Glutamatergic neuron (in vitro differentiated cells): ENCODE measurements at regions not wholly inside any gene's neighbourhood (a gene's known extent, or its start where the extent isn't known, plus 50 kb on each side); places are given as distances from the start of the nearest gene placed in this dataset.

Source experiments
- DNase-seq: peaks from one replicate; pipeline ENCODE4 v3.0.0; 2022
- H3K27ac Mint-ChIP-seq: one replicate; pipeline ENCODE4 v1.8.0; 2020; ENCODE audit warnings: mild to moderate bottlenecking, mixed read lengths, inconsistent platforms; ENCODE audit not compliant: unreplicated experiment
- H3K27me3 Mint-ChIP-seq: one replicate; pipeline ENCODE4 v1.8.0; 2020; ENCODE audit warnings: mild to moderate bottlenecking, moderate library complexity, mixed read lengths, inconsistent platforms; ENCODE audit not compliant: unreplicated experiment
- H3K36me3 Mint-ChIP-seq: one replicate; pipeline ENCODE4 v1.8.0; 2020; ENCODE audit warnings: mild to moderate bottlenecking, mixed read lengths, inconsistent platforms; ENCODE audit not compliant: unreplicated experiment
- H3K4me1 Mint-ChIP-seq: one replicate; pipeline ENCODE4 v1.8.0; 2020; ENCODE audit warnings: mild to moderate bottlenecking, low read depth, mixed read lengths, inconsistent platforms; ENCODE audit not compliant: unreplicated experiment
- H3K4me3 Mint-ChIP-seq: one replicate; pipeline ENCODE4 v1.8.0; 2020; ENCODE audit warnings: mild to moderate bottlenecking, mixed read lengths, inconsistent platforms; ENCODE audit not compliant: unreplicated experiment
- H3K9me3 Mint-ChIP-seq: one replicate; pipeline ENCODE4 v1.8.0; 2020; ENCODE audit warnings: mild to moderate bottlenecking, moderate library complexity, mixed read lengths, inconsistent platforms; ENCODE audit not compliant: unreplicated experiment
- CTCF ChIP-seq: fragments of 200-600 bp; sonication (generic); IDR thresholded peaks from one replicate; pipeline ENCODE4 v1.5.0; 2021; ENCODE audit not compliant: partially characterized antibody, unreplicated experiment

- Mint-ChIP-seq H3K36me3 (no peaks in the 10 kb centered on the region), H3K4me1 (peaks cover 20% of the 10 kb centered on the region), H3K27me3 (peaks cover 5% of the 10 kb centered on the region), H3K9me3 (peaks cover 2% of the 10 kb centered on the region), H3K4me3 (no peak overlapping the region), H3K27ac (no peak overlapping the region)
- DNase-seq = no peak
- TF ChIP-seq CTCF = no peak
These were observed 122.3 kb downstream of the FOXD2 start for GRCh38 chr1:47559944-47560695.

- DNase-seq = no peak
- H3K27me3 Mint-ChIP-seq = peaks cover 5% of the 10 kb centered on the region
These were observed 123.7 kb downstream of the FOXD2 start for GRCh38 chr1:47561523-47562007.

GRCh38 chr1:47562147-47562546 lies 124.3 kb downstream of the FOXD2 start:
- Mint-ChIP-seq H3K9me3 (peaks cover 2% of the 10 kb centered on the region), H3K27ac (no peak overlapping the region), H3K4me1 (peaks cover 23% of the 10 kb centered on the region), H3K36me3 (no peaks in the 10 kb centered on the region), H3K27me3 (peaks cover 3% of the 10 kb centered on the region), H3K4me3 (no peak overlapping the region)
- TF ChIP-seq CTCF = no peak
- DNase-seq = no peak

More at GRCh38 chr1:47561523-47562007, 123.7 kb downstream of the FOXD2 start:
- Mint-ChIP-seq H3K9me3 (peaks cover 2% of the 10 kb centered on the region), H3K27ac (no peak overlapping the region), H3K4me3 (no peak overlapping the region), H3K36me3 (no peaks in the 10 kb centered on the region), H3K4me1 (peaks cover 23% of the 10 kb centered on the region)
- TF ChIP-seq CTCF = no peak

- Mint-ChIP-seq H3K27ac (no peak overlapping the region), H3K9me3 (peaks cover 2% of the 10 kb centered on the region), H3K4me1 (peaks cover 23% of the 10 kb centered on the region), H3K4me3 (no peak overlapping the region), H3K27me3 (peaks cover 3% of the 10 kb centered on the region), H3K36me3 (no peaks in the 10 kb centered on the region)
- DNase-seq = no peak
- no peak for TF ChIP-seq CTCF
These were observed 125.0 kb downstream of the FOXD2 start for GRCh38 chr1:47562799-47563198.

- Mint-ChIP-seq H3K4me1 (peaks cover 23% of the 10 kb centered on the region), H3K27me3 (peaks cover 3% of the 10 kb centered on the region), H3K4me3 (no peak overlapping the region), H3K9me3 (peaks cover 2% of the 10 kb centered on the region), H3K36me3 (no peaks in the 10 kb centered on the region), H3K27ac (no peak overlapping the region)
- no peak for DNase-seq
- TF ChIP-seq CTCF = no peak
These were observed 125.4 kb downstream of the FOXD2 start for GRCh38 chr1:47563201-47563600.
